Gastrocnemius medialis (tissue), 4 donors: ENCODE measurements at regions not wholly inside any gene's neighbourhood (a gene's known extent, or its start where the extent isn't known, plus 50 kb on each side); places are given as distances from the start of the nearest gene placed in this dataset.

Experiments used
- POLR2A ChIP-seq, 2 donors: fragments of 450-650 bp; IDR thresholded peaks; one replicate each; pipeline ENCODE4 v1.6.1; 2017; ENCODE audit warnings: antibody characterized with exemption in 2 of 2, mild to moderate bottlenecking in 2 of 2, moderate library complexity in 2 of 2
- TF ChIP-seq, protein P1 (sequence below), 5 experiments: fragments of 450-650 bp in 3 of 5; fragments of 200-600 bp in 2 of 5; sonication (generic) in 2 of 5; IDR thresholded peaks in 4 of 5; conservative IDR thresholded peaks in 1 of 5; 1 replicate in 4 of 5; 2 replicates in 1 of 5; pipeline ENCODE4 v1.5.1; 2016 to 2019; ENCODE audit warnings: antibody characterized with exemption in 5 of 5, mild to moderate bottlenecking in 3 of 5, moderate library complexity in 3 of 5

- TF ChIP-seq, protein P1, sequence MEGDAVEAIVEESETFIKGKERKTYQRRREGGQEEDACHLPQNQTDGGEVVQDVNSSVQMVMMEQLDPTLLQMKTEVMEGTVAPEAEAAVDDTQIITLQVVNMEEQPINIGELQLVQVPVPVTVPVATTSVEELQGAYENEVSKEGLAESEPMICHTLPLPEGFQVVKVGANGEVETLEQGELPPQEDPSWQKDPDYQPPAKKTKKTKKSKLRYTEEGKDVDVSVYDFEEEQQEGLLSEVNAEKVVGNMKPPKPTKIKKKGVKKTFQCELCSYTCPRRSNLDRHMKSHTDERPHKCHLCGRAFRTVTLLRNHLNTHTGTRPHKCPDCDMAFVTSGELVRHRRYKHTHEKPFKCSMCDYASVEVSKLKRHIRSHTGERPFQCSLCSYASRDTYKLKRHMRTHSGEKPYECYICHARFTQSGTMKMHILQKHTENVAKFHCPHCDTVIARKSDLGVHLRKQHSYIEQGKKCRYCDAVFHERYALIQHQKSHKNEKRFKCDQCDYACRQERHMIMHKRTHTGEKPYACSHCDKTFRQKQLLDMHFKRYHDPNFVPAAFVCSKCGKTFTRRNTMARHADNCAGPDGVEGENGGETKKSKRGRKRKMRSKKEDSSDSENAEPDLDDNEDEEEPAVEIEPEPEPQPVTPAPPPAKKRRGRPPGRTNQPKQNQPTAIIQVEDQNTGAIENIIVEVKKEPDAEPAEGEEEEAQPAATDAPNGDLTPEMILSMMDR (IDR thresholded peaks at IDR 0.05 in 4 of 5, conservative IDR thresholded peaks at IDR 0.05 in 1 of 5) = no peak
- TF ChIP-seq POLR2A (IDR thresholded peaks at IDR 0.05) = no peak
These were observed 257.0 kb upstream of the AGTR2 start for GRCh38 chrX:115913575-115913974.
